H9 (cell line): ENCODE measurements at regions not wholly inside any gene's neighbourhood (a gene's known extent, or its start where the extent isn't known, plus 50 kb on each side); places are given as distances from the start of the nearest gene placed in this dataset.

Experiments
- DNase-seq: peaks from one replicate; pipeline ENCODE4 v3.0.0-alpha.2; 2017
- H2AFZ ChIP-seq: one replicate; pipeline ENCODE4 v1.6.1; 2013; ENCODE audit warnings: mild to moderate bottlenecking, low read length, control low read depth, moderate library complexity
- H2AK5ac ChIP-seq: 2 replicates; pipeline ENCODE4 v1.6.1; 2013; ENCODE audit warnings: low read length, control low read depth, mixed read lengths; ENCODE audit not compliant: insufficient read length
- H2BK120ac ChIP-seq: one replicate; pipeline ENCODE4 v1.6.1; 2013; ENCODE audit warnings: low read depth, mild to moderate bottlenecking, low read length, control low read depth, inconsistent platforms; ENCODE audit not compliant: poor library complexity, severe bottlenecking
- H2BK12ac ChIP-seq: 2 replicates; pipeline ENCODE4 v1.6.1; 2013; ENCODE audit warnings: low read length, control low read depth, mixed read lengths, low read depth; ENCODE audit not compliant: insufficient read length
- H2BK15ac ChIP-seq: 2 replicates; pipeline ENCODE4 v1.6.1; 2013; ENCODE audit warnings: low read depth, low read length, control low read depth
- H2BK20ac ChIP-seq: one replicate; pipeline ENCODE4 v1.6.1; 2013; ENCODE audit warnings: low read depth, mild to moderate bottlenecking, low read length, control low read depth, inconsistent platforms; ENCODE audit not compliant: poor library complexity, severe bottlenecking
- H2BK5ac ChIP-seq: 2 replicates; pipeline ENCODE4 v1.6.1; 2013; ENCODE audit warnings: low read length, control low read depth, mixed read lengths; ENCODE audit not compliant: insufficient read length
- H3K14ac ChIP-seq: 2 replicates; pipeline ENCODE4 v1.6.1; 2013; ENCODE audit warnings: low read length, control low read depth; ENCODE audit not compliant: insufficient read depth
- H3K18ac ChIP-seq: 2 replicates; pipeline ENCODE4 v1.6.1; 2013; ENCODE audit warnings: low read depth, mild to moderate bottlenecking, mixed read lengths, low read length, control low read depth; ENCODE audit not compliant: insufficient read length
- H3K23ac ChIP-seq: 2 replicates; pipeline ENCODE4 v1.6.1; 2013; ENCODE audit warnings: low read length, control low read depth, mixed read lengths, low read depth; ENCODE audit not compliant: insufficient read length
- H3K23me2 ChIP-seq: 2 replicates; pipeline ENCODE4 v1.6.1; 2013; ENCODE audit warnings: low read depth, mild to moderate bottlenecking, mixed read lengths, low read length, control low read depth; ENCODE audit not compliant: insufficient read length, poor library complexity, severe bottlenecking
- H3K27ac ChIP-seq: 2 replicates; pipeline ENCODE4 v1.5.1; 2013; ENCODE audit warnings: low read length, control low read depth, mixed read lengths, low read depth; ENCODE audit not compliant: insufficient read length
- H3K27me3 ChIP-seq: 2 replicates; pipeline ENCODE4 v1.6.1; 2013; ENCODE audit warnings: low read length, control low read depth, inconsistent platforms; ENCODE audit not compliant: insufficient read depth
- H3K4ac ChIP-seq: 2 replicates; pipeline ENCODE4 v1.6.1; 2013; ENCODE audit warnings: low read depth, mild to moderate bottlenecking, control low read depth, inconsistent platforms, low read length, moderate library complexity
- H3K4me1 ChIP-seq: 2 replicates; pipeline ENCODE4 v1.6.1; 2013; ENCODE audit warnings: low read length, control low read depth, inconsistent platforms; ENCODE audit not compliant: insufficient read depth
- H3K4me2 ChIP-seq: 2 replicates; pipeline ENCODE4 v1.6.1; 2013; ENCODE audit warnings: low read length, control low read depth, mixed read lengths; ENCODE audit not compliant: insufficient read length, insufficient read depth
- H3K56ac ChIP-seq: 2 replicates; pipeline ENCODE4 v1.6.1; 2013; ENCODE audit warnings: low read depth, mild to moderate bottlenecking, mixed read lengths, low read length, control low read depth; ENCODE audit not compliant: insufficient read length
- H3K79me1 ChIP-seq: 2 replicates; pipeline ENCODE4 v1.6.1; 2013; ENCODE audit warnings: low read depth, mild to moderate bottlenecking, moderate library complexity, low read length, control low read depth, inconsistent platforms; ENCODE audit not compliant: insufficient read depth, poor library complexity, severe bottlenecking
- H3K79me2 ChIP-seq: 2 replicates; pipeline ENCODE4 v1.6.1; 2013; ENCODE audit warnings: low read length, control low read depth, inconsistent platforms; ENCODE audit not compliant: insufficient read depth
- H3K9ac ChIP-seq: 2 replicates; pipeline ENCODE4 v1.6.1; 2013; ENCODE audit warnings: low read length, control low read depth, mixed read lengths; ENCODE audit not compliant: insufficient read length; ENCODE audit errors: extremely low read depth
- H3K9me3 ChIP-seq: one replicate; pipeline ENCODE4 v1.6.1; 2013; ENCODE audit warnings: low read depth, low read length, inconsistent platforms; ENCODE audit not compliant: control insufficient read depth
- H3T11ph ChIP-seq: one replicate; pipeline ENCODE4 v1.6.1; 2013; ENCODE audit warnings: mild to moderate bottlenecking, low read length, control low read depth, inconsistent platforms
- H4K20me1 ChIP-seq: one replicate; pipeline ENCODE4 v1.6.1; 2013; ENCODE audit not compliant: control insufficient read depth, insufficient read length, insufficient read depth
- H4K5ac ChIP-seq: 2 replicates; pipeline ENCODE4 v1.6.1; 2013; ENCODE audit warnings: low read depth, mild to moderate bottlenecking, mixed read lengths, low read length, control low read depth; ENCODE audit not compliant: insufficient read length
- H4K8ac ChIP-seq: replicated peaks from 2 replicates; pipeline ENCODE4 v1.6.1; 2013; ENCODE audit warnings: low read length, control low read depth, mixed read lengths, low read depth; ENCODE audit not compliant: insufficient read length
- H4K91ac ChIP-seq: 2 replicates; pipeline ENCODE4 v1.6.1; 2013; ENCODE audit warnings: low read depth, mild to moderate bottlenecking, moderate library complexity, mixed read lengths, low read length, control low read depth; ENCODE audit not compliant: insufficient read length
- H3K27ac Mint-ChIP-seq, 3 experiments: 2 replicates in 2 of 3; 3 replicates in 1 of 3; pipeline ENCODE4 v1.8.0; 2020 to 2021; ENCODE audit warnings: mixed read lengths in 3 of 3, mild to moderate bottlenecking in 1 of 3, moderate library complexity in 1 of 3
- H3K27me3 Mint-ChIP-seq: 2 replicates; pipeline ENCODE4 v1.8.0; 2021; ENCODE audit warnings: low read depth, mild to moderate bottlenecking, moderate library complexity, mixed read lengths
- H3K36me3 Mint-ChIP-seq, 3 experiments: 2 replicates in 2 of 3; 3 replicates in 1 of 3; pipeline ENCODE4 v1.8.0; 2020 to 2021; ENCODE audit warnings: low read depth in 3 of 3, mixed read lengths in 3 of 3; ENCODE audit not compliant: insufficient read depth in 1 of 3
- H3K4me1 Mint-ChIP-seq, 2 experiments: 2 replicates each; pipeline ENCODE4 v1.8.0; 2020; ENCODE audit warnings: mixed read lengths in 2 of 2
- H3K4me3 Mint-ChIP-seq, 2 experiments: 2 replicates in 1 of 2; 3 replicates in 1 of 2; pipeline ENCODE4 v1.8.0; 2020 to 2021; ENCODE audit warnings: mild to moderate bottlenecking in 2 of 2, mixed read lengths in 2 of 2, moderate library complexity in 1 of 2
- H3K9me3 Mint-ChIP-seq, 2 experiments: 2 replicates in 1 of 2; 3 replicates in 1 of 2; pipeline ENCODE4 v1.8.0; 2020; ENCODE audit warnings: mild to moderate bottlenecking in 2 of 2, mixed read lengths in 2 of 2, moderate library complexity in 1 of 2
- WGBS: extraction: QIAGEN DNeasy Blood & Tissue Kit; methylation state at CpG from one replicate; pipeline ENCODE4 v1.1.7; 2013; ENCODE audit warnings: missing lambda C conversion rate, low lambda C conversion rate, mixed read lengths; ENCODE audit not compliant: insufficient read length; ENCODE audit errors: extremely low coverage; 5-methylcytosine and 5-hydroxymethylcytosine counted together
- TF ChIP-seq, protein P1 (sequence below): fragments of 200-600 bp; sonication (generic); conservative IDR thresholded peaks from 3 replicates; pipeline ENCODE4 v1.8.0; 2021; ENCODE audit warnings: antibody characterized with exemption, mild to moderate bottlenecking

DNA sequence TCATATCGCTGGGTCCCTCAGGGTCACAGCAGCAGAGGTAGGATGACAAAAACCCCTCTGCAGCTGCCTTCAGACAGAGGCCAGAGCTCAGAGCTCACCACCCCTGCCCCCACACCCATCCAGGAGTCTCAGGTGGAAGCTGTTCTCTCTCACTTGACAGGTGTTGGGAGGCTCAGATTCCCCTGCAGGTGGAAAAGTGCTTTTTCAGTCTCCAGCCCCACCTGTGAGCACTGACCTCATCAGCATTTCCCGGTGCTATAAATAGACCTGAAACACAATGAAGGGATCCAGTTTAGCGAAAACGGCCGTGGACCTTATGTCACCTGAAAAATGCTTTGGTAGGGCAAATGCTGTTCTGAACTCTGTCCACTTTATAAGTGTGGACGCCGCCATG, 254.9 kb downstream of the NDUFA10 start:
- no peak overlapping the region for H3T11ph ChIP-seq
- no peak for DNase-seq
- H3K9ac ChIP-seq: no peak overlapping the region
- no peaks in the 10 kb centered on the region for H3K27me3 ChIP-seq
- no peak overlapping the region for H2BK15ac ChIP-seq
- H3K36me3 Mint-ChIP-seq: peaks cover 0 to 2% (median 0%) of the 10 kb centered on the region in 3 experiments; a peak in 1 of 7 replicates
- no peak overlapping the region; the same call in 1 of the 2 replicates for H3K14ac ChIP-seq
- H3K4me3 Mint-ChIP-seq: no peak overlapping the region
- no peaks in the 10 kb centered on the region for H3K9me3 ChIP-seq
- no peaks in the 10 kb centered on the region for H3K4me1 ChIP-seq
- no peak overlapping the region for H4K5ac ChIP-seq
- no peak overlapping the region for H2BK5ac ChIP-seq
- H3K79me2 ChIP-seq: no peaks in the 10 kb centered on the region
- no peak overlapping the region for H3K27ac ChIP-seq
- H3K4ac ChIP-seq: no peak overlapping the region
- H3K23ac ChIP-seq: no peak overlapping the region
- H2BK20ac ChIP-seq: no peak overlapping the region
- no peak overlapping the region for H4K91ac ChIP-seq
- H2AFZ ChIP-seq: no peak overlapping the region
- H3K4me2 ChIP-seq: no peak overlapping the region
- H2AK5ac ChIP-seq: no peak overlapping the region
- no peaks in the 10 kb centered on the region for H3K79me1 ChIP-seq
- H3K27me3 Mint-ChIP-seq: peaks cover 26% of the 10 kb centered on the region
- no peak overlapping the region for H2BK12ac ChIP-seq
- H3K56ac ChIP-seq: no peak overlapping the region
- H3K27ac Mint-ChIP-seq: no peak overlapping the region
- H3K9me3 Mint-ChIP-seq: peaks cover 8 to 10% of the 10 kb centered on the region in 2 experiments; a peak in 4 of 5 replicates
- no peaks in the 10 kb centered on the region for H4K20me1 ChIP-seq
- TF ChIP-seq, protein P1, sequence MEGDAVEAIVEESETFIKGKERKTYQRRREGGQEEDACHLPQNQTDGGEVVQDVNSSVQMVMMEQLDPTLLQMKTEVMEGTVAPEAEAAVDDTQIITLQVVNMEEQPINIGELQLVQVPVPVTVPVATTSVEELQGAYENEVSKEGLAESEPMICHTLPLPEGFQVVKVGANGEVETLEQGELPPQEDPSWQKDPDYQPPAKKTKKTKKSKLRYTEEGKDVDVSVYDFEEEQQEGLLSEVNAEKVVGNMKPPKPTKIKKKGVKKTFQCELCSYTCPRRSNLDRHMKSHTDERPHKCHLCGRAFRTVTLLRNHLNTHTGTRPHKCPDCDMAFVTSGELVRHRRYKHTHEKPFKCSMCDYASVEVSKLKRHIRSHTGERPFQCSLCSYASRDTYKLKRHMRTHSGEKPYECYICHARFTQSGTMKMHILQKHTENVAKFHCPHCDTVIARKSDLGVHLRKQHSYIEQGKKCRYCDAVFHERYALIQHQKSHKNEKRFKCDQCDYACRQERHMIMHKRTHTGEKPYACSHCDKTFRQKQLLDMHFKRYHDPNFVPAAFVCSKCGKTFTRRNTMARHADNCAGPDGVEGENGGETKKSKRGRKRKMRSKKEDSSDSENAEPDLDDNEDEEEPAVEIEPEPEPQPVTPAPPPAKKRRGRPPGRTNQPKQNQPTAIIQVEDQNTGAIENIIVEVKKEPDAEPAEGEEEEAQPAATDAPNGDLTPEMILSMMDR: peak; percentile 20; the same call in 2 of the 3 replicates
- H2BK120ac ChIP-seq: no peak overlapping the region
- H4K8ac ChIP-seq: no peak overlapping the region
- H3K23me2 ChIP-seq: no peaks in the 10 kb centered on the region
- H3K18ac ChIP-seq: no peak overlapping the region
- H3K4me1 Mint-ChIP-seq: no peaks in the 10 kb centered on the region
- no CpG with 5 or more reads among the region's 7 CpGs for whole genome bisulfite sequencing
